ENCODE measurements at regions not wholly inside any gene's neighbourhood (a gene's known extent, or its start where the extent isn't known, plus 50 kb on each side); places are given as distances from the start of the nearest gene placed in this dataset.

DNA sequence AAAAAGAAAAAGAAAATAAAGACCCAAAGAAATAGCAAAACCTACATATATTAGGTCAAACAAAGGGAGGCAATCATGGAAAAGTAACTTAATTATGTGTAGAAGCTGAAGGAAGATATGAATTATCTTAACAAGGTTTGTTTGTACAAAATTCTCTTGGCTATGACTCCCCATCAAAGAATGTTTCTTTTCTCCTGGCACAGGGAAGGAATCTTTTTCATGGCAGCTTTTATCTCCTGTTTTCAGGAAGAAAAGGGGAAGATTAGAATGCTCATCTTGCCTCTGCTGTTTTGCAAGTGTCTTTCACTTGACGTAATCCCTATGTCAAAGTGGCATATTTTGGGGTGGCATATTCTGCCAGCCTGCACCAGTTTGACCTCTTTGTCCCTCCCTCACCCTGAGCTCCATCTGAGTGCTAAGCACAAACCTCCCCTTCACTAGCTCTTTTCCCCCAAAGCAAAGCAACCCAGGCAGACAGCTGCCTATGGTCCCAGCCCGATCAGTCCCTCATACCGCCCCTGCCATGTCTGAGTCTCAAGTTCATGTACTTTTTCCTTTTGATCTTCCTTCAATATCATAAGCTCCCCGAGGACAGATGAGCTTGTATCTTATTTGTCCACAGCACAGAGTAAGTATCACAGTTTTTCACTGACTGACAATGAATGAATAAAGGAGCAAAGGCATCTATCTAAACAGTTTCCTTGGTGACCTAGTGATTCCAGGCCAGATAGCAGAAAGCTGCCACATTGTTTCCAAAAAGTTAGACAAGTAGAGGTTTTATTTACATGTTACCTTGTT is 242.8 kb upstream of the ANKRD55 start:
- Histone ChIP-seq H3K4me3 (no peak overlapping the region), H3K9me3 (replicated peaks) (no peaks in the 10 kb centered on the region), H3K4me1 (replicated peaks) (peaks cover 26% of the 10 kb centered on the region), H3K27ac (no peak overlapping the region), H3K36me3 (no peaks in the 10 kb centered on the region), H3K27me3 (replicated peaks) (no peaks in the 10 kb centered on the region)
- peak in 1 of 2 experiments; percentile 38 for DNase-seq (ENCODE audit: low read depth in 1 of 2, low spot score in 2 of 2)

DNA sequence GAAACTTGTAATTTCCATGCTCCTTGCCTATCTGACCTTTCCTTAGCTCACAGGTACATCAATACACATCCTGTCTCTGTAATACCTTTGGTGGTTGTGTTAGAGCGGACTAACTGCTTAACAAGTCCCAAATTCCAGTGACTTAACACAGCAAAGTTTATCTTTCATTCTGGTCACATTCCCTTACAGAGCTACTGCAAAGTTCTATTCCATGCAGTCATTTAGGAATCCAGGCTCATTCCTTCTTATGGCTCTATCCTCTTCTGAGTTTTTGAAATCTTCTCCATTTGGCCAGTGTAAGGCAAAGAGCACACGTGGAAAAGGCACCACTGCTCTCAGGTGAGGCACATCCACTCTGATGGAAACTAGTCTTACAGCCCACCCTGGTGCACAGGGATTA is 238.6 kb upstream of the ANKRD55 start:
- DNase-seq (ENCODE audit: low read depth in 1 of 2, low spot score in 2 of 2): no peak
- Histone ChIP-seq H3K27ac (no peak overlapping the region), H3K36me3 (no peaks in the 10 kb centered on the region), H3K4me3 (no peak overlapping the region), H3K9me3 (replicated peaks) (no peaks in the 10 kb centered on the region), H3K4me1 (replicated peaks) (peaks cover 17% of the 10 kb centered on the region), H3K27me3 (replicated peaks) (no peaks in the 10 kb centered on the region)

DNA sequence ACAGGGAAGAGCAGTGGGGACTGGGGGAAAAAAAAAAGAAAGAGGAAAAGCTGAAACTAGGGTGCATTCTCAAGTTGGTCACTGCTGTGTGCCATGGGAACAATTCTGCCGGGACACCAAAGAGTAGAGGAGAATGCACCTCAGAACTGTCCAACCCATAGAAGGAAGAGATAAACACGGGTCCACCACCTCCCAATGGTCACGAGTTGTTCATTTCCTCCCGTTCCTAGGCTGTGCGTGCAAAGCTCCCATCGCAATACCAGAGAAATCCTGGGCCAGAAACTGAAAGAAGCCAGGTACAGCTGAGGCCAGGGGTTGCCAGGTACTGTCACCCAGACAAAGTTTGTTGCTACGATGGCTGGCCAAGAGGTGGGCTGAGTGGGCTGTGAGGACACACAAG is 236.9 kb upstream of the ANKRD55 start:
- Histone ChIP-seq H3K4me1 (replicated peaks) (peaks cover 12% of the 10 kb centered on the region), H3K27ac (no peak overlapping the region), H3K36me3 (no peaks in the 10 kb centered on the region), H3K9me3 (replicated peaks) (no peaks in the 10 kb centered on the region), H3K27me3 (replicated peaks) (no peaks in the 10 kb centered on the region), H3K4me3 (no peak overlapping the region)
- DNase-seq (ENCODE audit: low read depth in 1 of 2, low spot score in 2 of 2): no peak

DNA sequence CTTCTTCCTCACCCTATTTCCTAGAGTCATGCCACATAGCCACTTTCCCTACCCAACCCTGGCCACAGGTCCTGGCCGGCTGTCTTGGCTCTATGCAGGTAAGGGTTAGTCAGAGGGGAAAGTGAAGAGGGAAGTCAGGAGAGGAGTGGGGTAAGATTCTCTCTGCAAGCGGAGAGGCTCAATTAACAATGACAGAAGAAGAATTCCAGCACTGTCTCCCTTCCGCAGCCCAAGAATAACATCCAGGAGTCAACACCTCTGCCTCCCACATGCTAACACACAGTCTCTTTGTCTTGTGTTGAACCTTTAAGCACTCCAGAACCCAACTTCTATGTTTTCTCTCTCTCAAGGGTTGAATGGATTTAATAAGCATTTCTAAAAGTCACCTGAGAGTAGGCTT is 235.1 kb upstream of the ANKRD55 start:
- no peak overlapping the region for H3K4me3 ChIP-seq

DNA sequence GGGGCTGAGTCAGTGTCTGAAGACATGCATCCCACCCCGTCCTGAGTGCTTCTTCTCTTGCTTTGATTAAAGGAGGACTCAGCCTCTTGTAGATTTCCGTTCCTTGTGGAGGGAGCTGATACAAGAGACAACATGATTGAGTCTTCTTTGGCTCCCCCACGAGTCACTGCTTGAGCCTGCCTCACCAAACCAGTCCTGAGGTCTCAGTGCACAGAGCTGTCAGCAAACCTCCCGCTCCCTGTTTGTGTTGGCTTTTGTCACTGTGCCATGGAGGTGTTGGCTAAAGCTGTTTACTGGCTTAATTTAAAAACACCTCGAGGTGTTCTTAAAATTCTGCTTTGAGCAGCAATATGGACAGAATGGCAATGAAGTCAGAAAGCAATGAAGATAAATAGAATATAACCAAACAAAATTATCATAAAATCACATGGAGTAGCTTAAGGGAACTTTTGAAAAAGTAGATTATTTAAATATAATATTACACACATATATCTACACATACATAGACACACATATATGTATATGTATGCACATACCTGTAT is 234.1 kb upstream of the ANKRD55 start:
- no peaks in the 10 kb centered on the region for H3K36me3 ChIP-seq
- H3K9me3 ChIP-seq (replicated peaks): no peaks in the 10 kb centered on the region
- H3K4me1 ChIP-seq (replicated peaks): peaks cover 23% of the 10 kb centered on the region
- H3K4me3 ChIP-seq: no peak overlapping the region
- no peaks in the 10 kb centered on the region for H3K27me3 ChIP-seq (replicated peaks)
- no peak overlapping the region for H3K27ac ChIP-seq
- no peak for DNase-seq (ENCODE audit: low read depth in 1 of 2, low spot score in 2 of 2)

More for the DNA sequence above, 235.1 kb upstream of the ANKRD55 start:
- no peak for DNase-seq (ENCODE audit: low read depth in 1 of 2, low spot score in 2 of 2)
- Histone ChIP-seq H3K27ac (no peak overlapping the region), H3K36me3 (no peaks in the 10 kb centered on the region), H3K9me3 (replicated peaks) (no peaks in the 10 kb centered on the region), H3K27me3 (replicated peaks) (no peaks in the 10 kb centered on the region), H3K4me1 (replicated peaks) (peaks cover 23% of the 10 kb centered on the region)

DNA sequence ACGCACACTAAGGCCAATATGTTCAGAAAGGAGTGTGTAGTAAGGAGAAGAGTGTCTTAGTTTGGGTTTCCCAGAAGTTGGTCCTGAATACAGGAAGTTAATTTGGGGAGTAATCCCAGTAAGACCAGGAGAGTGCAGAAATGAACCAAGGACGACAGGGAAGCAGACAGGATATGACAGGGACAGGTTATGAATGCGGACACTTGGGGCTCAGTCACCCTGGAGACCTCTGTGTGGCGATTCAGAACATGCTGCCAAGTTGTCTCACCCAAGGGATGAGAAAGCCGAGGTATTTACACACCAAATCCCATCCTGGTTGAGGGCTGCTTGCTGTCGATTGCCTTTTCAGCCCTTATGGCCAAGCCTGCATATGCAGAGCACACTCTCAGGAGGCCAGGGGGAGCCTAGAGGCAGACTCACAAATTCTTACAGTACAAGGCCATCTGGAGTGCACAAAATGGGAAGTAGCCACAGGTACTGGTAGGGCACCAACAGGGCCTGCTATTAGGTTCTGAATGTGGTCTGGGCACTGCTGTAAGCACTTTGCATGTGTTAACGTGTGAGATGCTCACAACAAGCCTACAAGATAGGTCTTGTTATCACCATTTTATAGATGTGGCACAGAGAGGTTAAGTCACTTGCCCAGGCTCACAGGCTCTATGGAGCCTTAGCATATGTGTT is 233.1 kb upstream of the ANKRD55 start:
- H3K27me3 ChIP-seq (replicated peaks): no peaks in the 10 kb centered on the region
- H3K4me3 ChIP-seq: no peak overlapping the region
- H3K27ac ChIP-seq: no peak overlapping the region
- H3K4me1 ChIP-seq (replicated peaks): peaks cover 20% of the 10 kb centered on the region
- H3K36me3 ChIP-seq: no peaks in the 10 kb centered on the region
- no peaks in the 10 kb centered on the region for H3K9me3 ChIP-seq (replicated peaks)
- no peak for DNase-seq (ENCODE audit: low read depth in 1 of 2, low spot score in 2 of 2)

DNA sequence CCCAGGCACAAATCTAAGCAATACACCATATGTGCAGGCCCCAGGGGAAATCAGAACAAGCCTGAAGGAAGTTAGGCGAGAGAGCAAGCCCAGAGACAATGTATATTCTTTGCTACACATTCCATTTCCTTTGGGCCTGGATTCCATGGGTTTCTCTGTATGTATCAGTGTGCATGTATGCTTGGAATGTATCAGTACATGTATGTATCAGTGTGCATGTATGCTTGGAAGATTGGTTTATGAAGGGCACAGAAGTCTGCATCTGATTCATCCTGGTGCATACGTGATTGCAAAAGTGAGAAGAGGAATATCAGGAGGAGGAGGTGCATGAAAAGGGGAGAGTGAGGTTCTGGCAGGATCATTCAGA is 232.6 kb upstream of the ANKRD55 start:
- Histone ChIP-seq H3K4me1 (replicated peaks) (peaks cover 21% of the 10 kb centered on the region), H3K4me3 (no peak overlapping the region), H3K36me3 (no peaks in the 10 kb centered on the region), H3K9me3 (replicated peaks) (no peaks in the 10 kb centered on the region), H3K27me3 (replicated peaks) (no peaks in the 10 kb centered on the region), H3K27ac (no peak overlapping the region)
- DNase-seq (ENCODE audit: low read depth in 1 of 2, low spot score in 2 of 2): no peak

DNA sequence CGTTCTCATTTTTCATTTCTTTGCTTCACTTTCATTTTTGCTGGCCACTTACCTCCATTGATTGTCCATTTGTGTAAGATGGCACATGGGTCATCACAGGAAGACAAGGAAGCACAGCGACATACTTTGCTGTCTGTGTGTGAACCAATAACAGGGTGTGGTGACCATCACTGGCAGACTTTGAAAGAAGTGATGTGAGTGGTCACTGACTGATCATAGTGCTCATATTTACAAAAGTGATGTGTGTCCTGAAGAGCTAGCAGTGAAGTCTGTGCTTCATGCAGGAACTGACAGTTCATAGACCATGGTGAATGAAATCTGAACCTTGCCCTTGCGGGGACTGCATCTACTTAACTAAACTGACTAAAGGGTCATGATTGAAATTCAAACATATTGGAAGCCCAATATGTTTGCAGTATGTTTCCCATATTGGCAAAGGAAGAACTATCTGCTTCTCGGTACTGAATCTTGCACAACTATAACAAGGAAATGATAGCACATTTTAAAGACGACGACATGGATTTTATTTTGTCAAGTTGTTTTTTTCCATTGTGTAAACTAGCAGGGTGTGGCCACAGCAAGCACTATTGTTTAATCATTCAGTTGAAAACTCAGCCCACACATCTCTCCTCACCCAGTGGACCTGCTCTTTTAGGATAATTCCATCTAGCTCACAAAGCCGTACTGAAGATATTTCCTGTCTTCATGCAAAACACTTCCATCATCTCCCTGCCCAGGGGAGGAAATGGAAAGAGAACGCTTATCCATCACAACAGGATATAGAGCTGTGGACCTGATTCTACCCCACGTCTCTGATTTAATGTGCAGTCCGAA is 232.0 kb upstream of the ANKRD55 start:
- H3K9me3 ChIP-seq (replicated peaks): no peaks in the 10 kb centered on the region
- DNase-seq (ENCODE audit: low read depth in 1 of 2, low spot score in 2 of 2): no peak

DNA sequence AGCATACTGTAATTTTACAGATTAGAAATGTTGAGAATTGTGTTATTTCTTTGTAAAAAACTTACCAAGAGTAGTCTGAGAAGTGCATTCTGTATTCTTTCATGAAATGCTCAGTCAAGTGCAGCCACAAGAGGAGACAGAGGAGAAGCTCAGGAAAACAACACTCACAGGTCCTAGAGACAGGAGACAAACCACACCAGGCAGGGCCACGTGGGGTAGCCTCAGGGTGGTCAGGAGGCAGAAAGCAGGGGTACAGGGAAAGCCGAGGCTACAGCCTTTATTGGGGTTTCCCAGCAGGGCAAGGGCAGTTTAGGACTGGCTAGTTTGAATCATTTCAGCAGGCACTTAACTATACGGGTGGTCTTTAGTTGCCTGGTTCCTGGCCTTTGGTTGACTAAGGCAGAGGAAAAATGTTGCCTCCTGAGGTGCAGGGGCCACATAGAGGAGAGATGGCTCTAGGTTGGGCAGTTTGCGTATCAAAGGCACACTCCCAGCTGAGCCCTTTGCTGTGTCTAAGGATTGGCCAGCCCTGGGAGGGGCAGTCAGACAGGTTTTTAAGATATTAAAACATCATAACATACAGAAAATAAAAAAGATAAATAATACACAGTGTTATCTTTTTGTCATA is 230.9 kb upstream of the ANKRD55 start:
- Histone ChIP-seq H3K27ac (no peak overlapping the region), H3K4me1 (replicated peaks) (peaks cover 27% of the 10 kb centered on the region), H3K27me3 (replicated peaks) (no peaks in the 10 kb centered on the region), H3K4me3 (no peak overlapping the region), H3K9me3 (replicated peaks) (no peaks in the 10 kb centered on the region), H3K36me3 (no peaks in the 10 kb centered on the region)
- DNase-seq (ENCODE audit: low read depth in 1 of 2, low spot score in 2 of 2): no peak

More for the DNA sequence above, 232.0 kb upstream of the ANKRD55 start:
- Histone ChIP-seq H3K4me3 (no peak overlapping the region), H3K36me3 (no peaks in the 10 kb centered on the region), H3K27ac (0 out of 2 replicates have a peak overlapping the region, but pooled peaks have one; percentile 9), H3K4me1 (replicated peaks) (peaks cover 27% of the 10 kb centered on the region), H3K27me3 (replicated peaks) (no peaks in the 10 kb centered on the region)

DNA sequence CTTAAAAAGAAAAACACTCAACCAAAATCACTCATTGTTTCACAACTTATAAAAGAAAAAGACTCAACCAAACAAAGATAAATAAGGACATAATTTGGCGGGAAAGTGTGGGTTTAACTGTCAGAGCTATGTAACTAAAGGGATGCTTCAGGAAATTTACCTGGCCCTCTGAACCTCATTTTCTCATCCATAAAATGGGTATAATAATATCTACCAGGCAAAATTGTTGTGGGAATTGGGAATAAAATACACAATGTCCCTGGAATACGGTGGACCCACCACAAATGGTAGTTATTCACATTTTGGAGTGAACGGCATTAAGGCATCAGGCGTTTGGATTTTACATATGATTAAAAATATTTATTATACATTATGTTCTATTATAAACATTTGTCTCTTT is 228.5 kb upstream of the ANKRD55 start:
- DNase-seq (ENCODE audit: low read depth in 1 of 2, low spot score in 2 of 2): no peak
- no peaks in the 10 kb centered on the region for H3K36me3 ChIP-seq
- no peaks in the 10 kb centered on the region for H3K9me3 ChIP-seq (replicated peaks)
- no peak overlapping the region for H3K4me3 ChIP-seq
- H3K27ac ChIP-seq: no peak overlapping the region
- H3K4me1 ChIP-seq (replicated peaks): peaks cover 41% of the 10 kb centered on the region
- H3K27me3 ChIP-seq (replicated peaks): no peaks in the 10 kb centered on the region

DNA sequence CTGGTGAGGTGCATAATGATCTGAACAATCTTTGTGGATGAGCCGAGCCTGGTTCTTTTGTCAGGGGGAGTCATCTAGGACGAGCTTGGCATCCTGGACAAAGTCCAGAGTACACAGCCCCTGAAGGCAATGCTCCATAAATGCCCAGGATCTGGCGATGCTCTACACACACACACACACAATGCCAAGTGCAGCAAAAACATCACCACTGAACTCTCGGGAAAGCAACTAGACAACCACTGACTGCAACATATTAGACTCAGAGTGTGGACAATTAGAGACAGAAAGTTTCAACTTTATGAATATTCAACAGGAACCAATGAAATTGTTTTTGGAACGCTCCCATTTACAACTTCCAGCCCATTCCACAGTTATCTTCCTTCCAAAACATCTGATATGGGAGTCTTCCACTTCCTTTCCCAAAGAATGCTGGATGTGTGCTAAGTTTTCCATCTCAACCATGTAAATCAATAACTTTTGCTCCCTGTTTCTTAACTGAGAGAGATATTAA is 227.6 kb upstream of the ANKRD55 start:
- Histone ChIP-seq H3K27ac (no peak overlapping the region), H3K36me3 (no peaks in the 10 kb centered on the region), H3K4me3 (no peak overlapping the region), H3K27me3 (replicated peaks) (no peaks in the 10 kb centered on the region), H3K4me1 (replicated peaks) (peaks cover 44% of the 10 kb centered on the region), H3K9me3 (replicated peaks) (no peaks in the 10 kb centered on the region)
- DNase-seq (ENCODE audit: low read depth in 1 of 2, low spot score in 2 of 2): no peak

DNA sequence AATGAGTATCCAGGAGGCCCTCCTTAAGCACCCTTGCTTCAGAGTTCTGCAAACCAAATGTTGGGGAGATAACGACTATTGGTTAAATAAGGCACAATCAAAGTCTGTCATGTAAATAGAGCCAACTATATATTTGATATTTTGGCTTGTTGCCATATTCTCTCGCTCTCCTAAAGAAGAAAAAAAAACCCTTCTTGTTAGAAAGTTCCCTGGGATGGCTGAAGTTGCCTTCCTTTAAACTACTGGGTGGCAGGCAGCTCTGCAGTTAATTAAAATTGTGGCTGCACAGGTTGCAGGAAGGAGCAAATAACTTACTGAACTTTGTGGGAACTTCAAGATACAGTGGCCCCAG is 227.0 kb upstream of the ANKRD55 start:
- Histone ChIP-seq H3K36me3 (no peaks in the 10 kb centered on the region), H3K4me3 (no peak overlapping the region), H3K27me3 (replicated peaks) (no peaks in the 10 kb centered on the region), H3K9me3 (replicated peaks) (no peaks in the 10 kb centered on the region), H3K4me1 (replicated peaks) (peaks cover 39% of the 10 kb centered on the region), H3K27ac (no peak overlapping the region)
- no peak for DNase-seq (ENCODE audit: low read depth in 1 of 2, low spot score in 2 of 2)

DNA sequence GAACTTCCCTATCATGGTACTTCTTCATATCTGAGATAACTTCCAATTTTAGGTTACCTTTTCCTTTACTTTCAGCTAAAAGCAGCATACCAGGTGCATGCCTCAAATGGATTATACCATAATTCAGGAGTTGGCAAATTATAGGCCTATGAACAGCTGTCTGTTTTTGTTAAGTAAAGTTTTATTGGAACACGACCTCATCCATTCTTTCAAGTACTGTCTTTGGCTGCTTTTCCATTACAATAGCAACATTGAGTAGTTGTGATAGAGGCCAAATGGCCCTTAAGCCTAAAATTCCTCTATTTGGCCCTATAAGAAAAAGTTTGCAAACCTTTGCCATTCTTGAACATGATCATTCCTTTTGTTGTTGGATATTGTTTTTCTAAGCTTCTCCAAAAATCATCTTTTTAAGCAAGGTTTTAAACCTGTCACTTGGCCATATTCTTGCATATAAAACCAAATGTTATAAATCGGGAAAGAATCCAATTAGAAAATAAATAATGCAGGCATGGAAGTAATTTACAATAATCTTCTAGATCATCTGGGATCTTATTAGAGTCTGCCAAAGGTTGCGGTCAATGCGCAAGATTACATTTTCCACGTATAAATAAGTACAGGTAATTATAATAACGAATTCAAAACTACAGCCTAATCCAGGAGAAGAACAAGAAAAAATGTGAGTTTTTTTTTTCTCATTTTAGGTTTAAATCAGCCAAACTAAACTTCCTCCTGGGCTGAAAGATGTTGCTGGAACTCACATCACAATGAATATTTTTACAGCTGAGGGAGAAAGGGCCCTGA is 226.5 kb upstream of the ANKRD55 start:
- Histone ChIP-seq H3K4me1 (replicated peaks) (peaks cover 33% of the 10 kb centered on the region), H3K27me3 (replicated peaks) (no peaks in the 10 kb centered on the region), H3K27ac (no peak overlapping the region), H3K36me3 (no peaks in the 10 kb centered on the region), H3K9me3 (replicated peaks) (no peaks in the 10 kb centered on the region), H3K4me3 (no peak overlapping the region)
- no peak for DNase-seq (ENCODE audit: low read depth in 1 of 2, low spot score in 2 of 2)
